Panc1 (cell line): ENCODE measurements at regions not wholly inside any gene's neighbourhood (a gene's known extent, or its start where the extent isn't known, plus 50 kb on each side); places are given as distances from the start of the nearest gene placed in this dataset.

Experiments
- POLR2AphosphoS5 ChIP-seq: IDR thresholded peaks from 2 replicates; pipeline ENCODE4 v1.6.1; 2012; ENCODE audit warnings: mild to moderate bottlenecking, low read depth, low read length, moderate library complexity
- SIN3A ChIP-seq: IDR thresholded peaks from 2 replicates; pipeline ENCODE4 v1.6.1; 2012; ENCODE audit warnings: low read depth, mild to moderate bottlenecking, low read length, moderate library complexity, borderline replicate concordance; ENCODE audit not compliant: insufficient read depth
- TCF7L2 ChIP-seq: IDR thresholded peaks from 2 replicates; pipeline ENCODE4 v1.6.1; 2011; ENCODE audit warnings: mild to moderate bottlenecking, low read depth, low read length, inconsistent platforms
- TF ChIP-seq, protein P1 (sequence below): fragments of 450-650 bp; IDR thresholded peaks from 2 replicates; pipeline ENCODE4 v1.5.1; 2017; ENCODE audit warnings: mild to moderate bottlenecking
- TF ChIP-seq, protein P2 (sequence below), 2 experiments: IDR thresholded peaks; 2 replicates each; pipeline ENCODE4 v1.6.1; 2011 to 2012; ENCODE audit warnings: low read depth in 2 of 2, control low read depth in 1 of 2, low read length in 1 of 2, mild to moderate bottlenecking in 1 of 2, moderate library complexity in 1 of 2; ENCODE audit not compliant: insufficient read depth in 1 of 2

DNA sequence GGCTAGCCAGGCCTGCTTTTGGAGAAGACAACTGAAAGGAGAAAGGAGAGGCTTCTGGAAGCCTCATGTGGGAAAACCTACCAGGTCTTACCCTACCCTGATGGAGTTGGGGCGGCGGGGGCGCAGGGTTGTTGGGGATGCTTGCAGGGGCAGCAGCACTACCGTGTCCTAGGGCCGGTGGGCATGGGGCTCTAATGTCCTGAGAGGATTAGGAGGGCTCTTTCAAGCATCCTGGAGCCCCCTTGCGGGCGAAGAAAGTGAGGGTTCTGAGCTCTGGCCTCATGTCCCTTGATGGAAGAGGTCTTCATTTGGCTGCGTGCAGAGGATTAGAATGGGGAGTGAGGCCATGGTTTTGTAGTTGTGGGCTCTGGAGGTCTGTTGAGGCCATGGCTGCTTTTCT lies 86.9 kb upstream of the PITX1 start:
- no peak for TF ChIP-seq POLR2AphosphoS5
- TF ChIP-seq, protein P1, sequence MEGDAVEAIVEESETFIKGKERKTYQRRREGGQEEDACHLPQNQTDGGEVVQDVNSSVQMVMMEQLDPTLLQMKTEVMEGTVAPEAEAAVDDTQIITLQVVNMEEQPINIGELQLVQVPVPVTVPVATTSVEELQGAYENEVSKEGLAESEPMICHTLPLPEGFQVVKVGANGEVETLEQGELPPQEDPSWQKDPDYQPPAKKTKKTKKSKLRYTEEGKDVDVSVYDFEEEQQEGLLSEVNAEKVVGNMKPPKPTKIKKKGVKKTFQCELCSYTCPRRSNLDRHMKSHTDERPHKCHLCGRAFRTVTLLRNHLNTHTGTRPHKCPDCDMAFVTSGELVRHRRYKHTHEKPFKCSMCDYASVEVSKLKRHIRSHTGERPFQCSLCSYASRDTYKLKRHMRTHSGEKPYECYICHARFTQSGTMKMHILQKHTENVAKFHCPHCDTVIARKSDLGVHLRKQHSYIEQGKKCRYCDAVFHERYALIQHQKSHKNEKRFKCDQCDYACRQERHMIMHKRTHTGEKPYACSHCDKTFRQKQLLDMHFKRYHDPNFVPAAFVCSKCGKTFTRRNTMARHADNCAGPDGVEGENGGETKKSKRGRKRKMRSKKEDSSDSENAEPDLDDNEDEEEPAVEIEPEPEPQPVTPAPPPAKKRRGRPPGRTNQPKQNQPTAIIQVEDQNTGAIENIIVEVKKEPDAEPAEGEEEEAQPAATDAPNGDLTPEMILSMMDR: no peak
- no peak for TF ChIP-seq SIN3A
- no peak for TF ChIP-seq TCF7L2
- TF ChIP-seq, protein P2, sequence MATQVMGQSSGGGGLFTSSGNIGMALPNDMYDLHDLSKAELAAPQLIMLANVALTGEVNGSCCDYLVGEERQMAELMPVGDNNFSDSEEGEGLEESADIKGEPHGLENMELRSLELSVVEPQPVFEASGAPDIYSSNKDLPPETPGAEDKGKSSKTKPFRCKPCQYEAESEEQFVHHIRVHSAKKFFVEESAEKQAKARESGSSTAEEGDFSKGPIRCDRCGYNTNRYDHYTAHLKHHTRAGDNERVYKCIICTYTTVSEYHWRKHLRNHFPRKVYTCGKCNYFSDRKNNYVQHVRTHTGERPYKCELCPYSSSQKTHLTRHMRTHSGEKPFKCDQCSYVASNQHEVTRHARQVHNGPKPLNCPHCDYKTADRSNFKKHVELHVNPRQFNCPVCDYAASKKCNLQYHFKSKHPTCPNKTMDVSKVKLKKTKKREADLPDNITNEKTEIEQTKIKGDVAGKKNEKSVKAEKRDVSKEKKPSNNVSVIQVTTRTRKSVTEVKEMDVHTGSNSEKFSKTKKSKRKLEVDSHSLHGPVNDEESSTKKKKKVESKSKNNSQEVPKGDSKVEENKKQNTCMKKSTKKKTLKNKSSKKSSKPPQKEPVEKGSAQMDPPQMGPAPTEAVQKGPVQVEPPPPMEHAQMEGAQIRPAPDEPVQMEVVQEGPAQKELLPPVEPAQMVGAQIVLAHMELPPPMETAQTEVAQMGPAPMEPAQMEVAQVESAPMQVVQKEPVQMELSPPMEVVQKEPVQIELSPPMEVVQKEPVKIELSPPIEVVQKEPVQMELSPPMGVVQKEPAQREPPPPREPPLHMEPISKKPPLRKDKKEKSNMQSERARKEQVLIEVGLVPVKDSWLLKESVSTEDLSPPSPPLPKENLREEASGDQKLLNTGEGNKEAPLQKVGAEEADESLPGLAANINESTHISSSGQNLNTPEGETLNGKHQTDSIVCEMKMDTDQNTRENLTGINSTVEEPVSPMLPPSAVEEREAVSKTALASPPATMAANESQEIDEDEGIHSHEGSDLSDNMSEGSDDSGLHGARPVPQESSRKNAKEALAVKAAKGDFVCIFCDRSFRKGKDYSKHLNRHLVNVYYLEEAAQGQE (IDR thresholded peaks at IDR 0.05; ENCODE audit: insufficient read depth in 1 of 2, low read depth in 2 of 2, low read length in 1 of 2): no peak
